Activated CD4-positive, alpha-beta T cell treated with anti-CD3 and anti-CD28 coated beads, Interleukin-2, Interleukin-6, amounts not matched to agents 100 ng/mL and 50 ng/mL, durations not matched to agents 16 hours and 8 hours (primary cell): ENCODE measurements at regions not wholly inside any gene's neighbourhood (a gene's known extent, or its start where the extent isn't known, plus 50 kb on each side); places are given as distances from the start of the nearest gene placed in this dataset.

ENCODE experiments used
- DNase-seq: peaks from one replicate; pipeline ENCODE4 v3.0.0-alpha.2; 2020

DNA sequence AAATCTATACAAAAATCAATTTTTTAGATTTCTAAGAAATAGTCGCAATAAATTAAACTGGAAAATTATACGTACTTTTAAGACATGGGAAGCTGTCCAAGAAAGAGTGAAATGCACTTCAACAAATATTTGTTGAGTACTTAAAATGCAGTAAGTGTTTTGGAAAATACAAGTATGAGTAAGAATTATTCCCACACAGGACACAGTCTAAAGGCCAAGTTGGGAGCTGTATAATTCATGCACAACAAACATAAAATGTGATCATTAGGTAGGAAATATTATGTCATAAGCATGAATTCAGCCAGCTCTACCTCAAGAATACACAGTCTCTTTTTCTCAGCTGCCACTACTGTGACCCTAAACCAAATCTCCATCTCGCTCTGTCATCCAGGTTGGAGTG, 267.6 kb downstream of the CNTN3 start:
- DNase-seq, result no peak

DNA sequence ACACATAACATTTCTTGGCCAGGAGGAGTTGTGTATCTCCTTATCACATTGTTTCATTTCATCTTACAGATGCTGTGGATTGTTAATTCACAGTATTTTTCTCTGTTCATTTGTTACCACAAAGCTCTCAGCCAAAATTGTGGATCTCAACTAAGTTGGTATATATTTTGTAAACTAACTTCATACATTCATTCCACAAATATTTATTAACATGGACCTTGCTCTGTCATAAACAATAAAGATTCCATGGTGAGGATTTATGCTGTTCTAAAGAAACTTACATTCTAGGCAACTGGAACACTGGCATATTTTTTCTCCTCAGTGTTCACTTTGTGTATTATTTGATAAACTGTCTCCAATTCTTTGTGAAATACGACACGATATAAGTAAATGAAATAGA, 268.8 kb downstream of the CNTN3 start:
- no peak for DNase-seq

DNA sequence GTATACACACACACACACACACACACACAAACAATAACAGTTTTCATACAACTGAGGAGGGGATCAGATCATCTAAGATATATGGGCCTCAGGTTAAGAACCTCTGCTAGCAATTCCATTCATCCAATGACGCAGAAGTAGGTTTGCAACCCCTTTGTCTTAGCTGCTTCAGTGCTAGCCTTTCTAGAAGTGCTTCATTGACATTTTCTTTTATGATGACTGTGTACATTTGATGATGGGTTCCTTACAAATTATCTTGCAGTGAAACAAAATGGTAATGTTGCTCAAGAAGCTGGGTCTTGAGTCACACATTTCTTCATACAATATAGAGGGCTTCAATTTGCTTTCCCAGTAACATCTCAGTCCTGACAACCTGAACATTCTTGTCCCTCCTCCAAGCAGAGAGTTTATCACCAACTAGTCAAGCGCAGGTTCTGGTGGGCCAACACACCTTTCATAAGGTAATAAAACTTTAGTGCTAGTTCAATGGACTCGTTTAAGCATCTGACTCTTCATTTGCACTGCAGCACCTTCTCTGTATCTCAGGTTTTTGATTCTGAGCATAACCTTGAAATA, 269.5 kb downstream of the CNTN3 start:
- no peak for DNase-seq

DNA sequence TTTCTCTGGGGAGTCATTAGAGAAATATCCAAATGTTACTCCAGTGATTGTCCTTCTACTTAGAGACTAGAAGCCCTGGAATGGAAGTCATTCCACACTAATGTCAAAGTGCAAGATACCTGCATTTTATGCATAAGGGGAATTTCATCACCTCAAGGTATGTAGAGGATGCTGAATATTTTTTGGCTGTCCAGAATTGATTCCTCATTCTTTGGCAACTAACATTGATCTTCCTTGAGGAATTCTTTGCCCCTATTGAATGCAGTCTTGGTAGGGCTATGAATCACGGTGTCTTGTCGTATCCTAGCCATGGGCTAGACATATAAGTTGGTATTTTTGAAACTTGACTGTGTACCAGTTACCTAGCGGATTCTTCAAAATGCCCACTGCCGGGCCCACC, 271.1 kb downstream of the CNTN3 start:
- no peak for DNase-seq

DNA sequence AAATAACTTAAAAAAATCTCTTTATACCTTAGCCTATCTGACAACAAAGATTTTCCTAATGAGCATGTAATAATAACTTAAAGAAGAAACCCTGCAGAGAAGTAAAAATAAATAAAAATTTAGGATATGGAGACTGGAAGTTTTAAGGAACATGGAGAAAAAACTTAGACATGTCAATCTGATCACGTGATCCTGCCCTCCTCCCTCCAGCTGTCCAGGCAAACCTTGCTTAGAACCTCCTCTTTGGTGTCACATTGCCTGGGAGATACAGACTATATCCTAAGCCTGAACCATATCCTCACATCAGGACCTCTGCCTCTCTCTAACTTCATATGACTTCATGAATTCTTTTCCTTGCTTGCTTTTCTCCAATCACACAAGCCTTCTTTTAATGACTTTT, 275.5 kb downstream of the CNTN3 start:
- DNase-seq, result no peak

DNA sequence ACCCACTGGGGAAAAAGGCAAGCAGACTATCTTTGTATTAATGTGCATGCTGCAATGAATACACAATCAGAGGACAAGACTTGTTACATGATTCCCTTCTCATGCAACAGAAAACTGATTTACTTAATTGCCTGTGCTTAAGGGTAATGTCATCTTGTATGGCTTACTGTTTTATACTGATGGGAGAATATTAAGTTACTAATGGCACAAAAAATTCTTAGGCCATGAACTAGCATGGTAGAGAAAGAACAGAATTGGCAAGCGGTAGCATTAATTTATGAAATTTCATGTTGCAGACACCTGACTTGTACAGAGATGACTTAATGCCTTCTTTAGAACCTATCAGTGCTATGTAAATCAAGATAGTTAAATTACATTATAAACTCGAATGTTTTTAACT, 282.3 kb downstream of the CNTN3 start:
- no peak for DNase-seq

DNA sequence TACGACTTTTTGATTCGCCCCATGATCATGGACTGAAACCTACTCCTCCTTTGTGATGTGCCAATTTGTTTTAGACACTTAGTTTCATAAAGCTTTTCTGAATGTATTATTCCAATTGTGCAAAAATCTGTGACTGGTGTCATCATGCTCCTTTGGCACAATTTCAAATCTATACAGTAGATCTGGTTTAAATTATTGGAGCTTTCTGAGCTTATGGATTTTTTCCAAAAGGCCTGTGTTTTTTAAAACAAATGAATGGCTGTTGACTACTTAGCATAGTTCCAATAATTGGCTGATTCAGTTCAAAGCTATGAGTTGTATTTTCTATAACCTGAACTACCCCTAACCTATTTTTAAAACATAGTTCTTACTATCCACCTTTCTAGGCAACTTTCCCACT, 282.7 kb downstream of the CNTN3 start:
- no peak for DNase-seq

DNA sequence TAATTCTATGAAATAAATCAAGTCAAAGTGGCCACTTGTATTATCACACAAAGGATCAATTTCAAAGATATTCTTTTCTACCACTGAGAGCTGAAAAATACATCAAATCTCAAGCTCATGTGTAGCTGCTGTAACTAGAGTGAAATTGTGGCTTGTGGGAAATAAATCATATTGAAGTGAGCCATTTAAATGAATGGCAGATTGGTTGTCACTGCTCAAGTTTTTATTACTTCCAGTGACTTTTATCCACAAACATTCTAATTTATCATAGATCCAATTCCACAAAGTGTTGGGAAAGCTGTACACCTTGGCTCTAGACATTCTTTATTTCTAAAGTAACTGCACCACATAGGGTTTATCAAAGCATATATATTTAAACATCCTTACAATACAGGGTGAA, 285.4 kb downstream of the CNTN3 start:
- no peak for DNase-seq

DNA sequence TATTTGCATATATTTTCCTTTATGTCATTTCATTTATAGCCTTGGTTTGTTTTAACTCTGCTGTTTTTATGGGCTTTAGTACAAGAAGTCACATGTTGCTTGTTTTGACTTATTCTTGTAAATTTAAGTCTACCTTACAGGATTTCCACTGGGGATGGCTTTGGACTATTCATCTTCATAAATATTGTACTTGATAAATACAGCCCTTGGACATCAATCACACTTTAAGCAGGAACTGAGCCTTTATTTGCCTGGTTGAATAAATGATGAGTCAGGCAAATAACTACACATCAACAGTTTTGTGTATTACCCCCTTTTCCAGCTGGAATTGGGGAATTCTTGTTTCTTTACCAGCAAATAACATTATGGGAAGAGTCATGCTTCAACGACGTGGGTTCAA, 286.0 kb downstream of the CNTN3 start:
- no peak for DNase-seq

DNA sequence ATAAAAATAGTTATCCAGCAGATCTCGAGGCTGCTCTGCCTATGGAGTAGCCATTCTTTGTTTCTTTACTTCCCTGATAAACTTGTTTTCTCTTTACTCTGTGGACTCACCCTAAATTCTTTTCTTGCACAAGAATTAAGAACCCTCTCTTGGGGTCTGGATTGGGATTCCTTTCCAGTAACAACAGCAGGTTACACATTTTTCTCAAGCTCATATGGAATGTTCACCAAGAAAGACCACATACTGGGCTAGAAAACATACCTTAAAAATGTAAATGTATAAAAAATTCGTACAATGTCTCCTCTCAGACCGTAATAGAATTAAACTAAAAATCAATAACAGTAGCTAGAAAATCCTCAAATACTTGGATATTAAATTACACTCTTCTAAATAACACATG, 299.2 kb downstream of the CNTN3 start:
- no peak for DNase-seq

DNA sequence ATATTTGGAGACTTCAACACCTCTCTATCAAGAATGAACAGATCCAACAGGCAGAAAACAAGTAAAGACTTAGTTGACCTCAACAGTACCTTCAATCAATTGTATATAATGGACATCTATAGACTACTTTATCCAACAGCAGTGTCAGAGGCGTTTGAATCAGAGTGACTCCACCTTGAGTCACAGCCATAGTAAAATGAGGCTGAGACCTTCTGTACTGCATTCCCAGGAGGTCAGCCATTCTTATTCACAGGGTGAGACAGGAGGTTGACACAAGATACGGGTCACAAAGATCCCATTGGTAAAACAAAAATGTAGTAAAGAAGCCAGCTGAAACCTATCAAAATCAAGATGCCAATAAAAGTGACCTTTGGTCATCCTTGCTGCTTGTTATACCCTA, 299.8 kb downstream of the CNTN3 start:
- DNase-seq, result no peak

DNA sequence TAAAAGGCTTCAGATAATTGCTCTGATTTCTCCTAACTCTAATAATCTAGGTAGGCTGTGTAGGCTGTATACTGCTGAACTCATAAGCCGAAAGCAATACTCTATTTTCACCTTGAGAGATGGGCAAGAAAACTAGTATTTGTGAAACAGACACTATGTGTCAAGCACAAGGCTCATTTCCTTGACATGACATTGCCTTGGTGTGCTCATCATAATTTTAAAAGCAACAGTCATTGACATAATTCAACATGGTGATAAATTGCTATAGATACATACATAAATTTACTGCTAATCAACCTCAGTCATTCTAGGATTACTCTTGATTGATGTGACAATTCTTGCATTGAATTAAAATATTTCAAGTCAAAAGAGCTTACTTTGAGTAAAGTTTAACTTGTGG, 304.7 kb downstream of the CNTN3 start:
- DNase-seq, result no peak

DNA sequence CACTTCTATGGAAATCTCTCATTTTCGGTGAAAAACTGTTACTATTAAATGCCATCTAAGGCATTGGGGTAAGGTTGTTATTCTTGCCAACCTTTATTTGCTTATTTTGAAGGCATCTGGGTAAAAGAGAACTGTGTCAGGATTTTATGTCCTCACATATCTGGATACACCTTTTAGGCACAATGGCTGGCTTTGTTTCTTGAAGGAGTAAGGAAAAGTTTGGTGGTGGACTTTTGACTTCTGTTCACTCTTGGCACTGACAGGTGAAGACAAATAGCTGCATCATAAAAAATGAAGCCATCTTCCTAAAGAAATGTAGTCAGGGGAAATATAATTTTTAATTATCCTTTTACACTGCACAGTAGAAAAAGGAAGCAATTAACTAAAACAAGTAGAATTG, 310.0 kb downstream of the CNTN3 start:
- no peak for DNase-seq

DNA sequence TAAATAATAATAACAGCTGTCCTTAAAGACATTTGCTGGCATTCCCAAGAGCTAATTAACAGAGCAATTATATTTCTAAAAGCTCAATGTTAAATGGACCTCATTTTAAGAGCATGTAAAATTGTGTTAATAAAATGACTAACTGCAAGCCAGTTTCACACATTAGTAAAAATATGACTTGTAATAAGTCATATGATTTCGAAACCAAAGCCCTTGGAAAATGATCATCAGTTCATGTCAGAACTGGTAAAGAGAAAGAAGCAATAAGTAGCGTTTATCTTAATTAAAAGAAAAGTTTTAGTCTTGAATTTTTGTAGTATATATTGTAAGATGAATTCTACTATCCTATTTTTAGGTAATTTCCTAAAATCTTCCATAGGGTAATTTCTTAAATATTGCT, 310.7 kb downstream of the CNTN3 start:
- DNase-seq, result no peak

DNA sequence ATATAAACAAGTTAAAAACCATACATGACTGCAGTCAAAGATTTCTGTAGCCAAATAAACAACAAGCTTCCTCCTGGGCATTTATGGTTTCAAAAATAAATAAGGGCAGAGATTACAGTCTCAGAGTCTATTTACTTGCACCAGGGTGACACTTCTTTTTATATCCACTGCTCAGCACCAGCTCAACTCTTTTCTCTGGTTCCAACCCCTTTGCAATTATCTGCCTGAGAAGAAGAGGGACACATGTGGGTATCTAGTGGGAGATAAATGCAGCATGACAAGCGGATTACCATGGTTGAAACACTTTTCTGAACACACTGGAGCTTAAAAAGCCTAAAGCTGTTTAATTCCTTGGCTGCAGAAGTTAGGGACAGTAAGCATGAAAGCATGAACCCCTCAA, 311.5 kb downstream of the CNTN3 start:
- DNase-seq, result no peak

DNA sequence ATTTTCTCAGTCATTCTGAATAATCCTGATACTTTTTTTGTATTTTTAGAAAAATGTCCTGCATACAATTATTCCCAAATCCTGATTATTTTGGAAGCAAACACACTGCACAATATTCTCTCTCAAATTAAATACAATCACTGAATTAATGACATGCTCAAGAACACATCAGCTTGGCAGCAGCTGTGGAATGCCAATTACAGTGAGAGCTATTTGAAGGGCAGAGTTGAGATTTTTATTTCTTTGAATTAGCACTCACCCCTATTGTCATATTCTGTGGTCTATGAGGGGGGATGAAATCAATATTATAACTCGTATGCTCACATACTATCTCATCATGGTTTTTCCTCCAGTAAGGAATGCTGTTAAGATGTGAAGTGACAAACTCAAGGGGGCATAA, 312.2 kb downstream of the CNTN3 start:
- DNase-seq, result no peak

DNA sequence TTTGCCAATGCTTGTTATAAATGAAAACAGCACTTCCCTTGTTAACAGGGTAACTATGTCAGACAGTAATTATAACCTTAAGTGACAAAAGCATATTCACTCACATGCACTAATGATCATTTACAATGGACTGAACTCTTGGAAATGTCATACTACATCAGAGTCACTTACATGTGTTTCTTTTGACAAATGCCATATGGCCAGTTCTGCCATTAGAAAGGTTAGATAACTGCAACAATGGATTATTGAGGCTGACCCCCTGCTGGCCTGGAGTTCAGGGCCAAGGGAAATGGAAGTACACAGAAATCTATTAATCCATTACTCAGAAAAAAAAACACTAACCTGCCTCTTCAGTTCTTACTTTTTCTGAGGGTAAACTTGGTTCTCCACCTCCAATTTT, 313.4 kb downstream of the CNTN3 start:
- DNase-seq, result no peak

DNA sequence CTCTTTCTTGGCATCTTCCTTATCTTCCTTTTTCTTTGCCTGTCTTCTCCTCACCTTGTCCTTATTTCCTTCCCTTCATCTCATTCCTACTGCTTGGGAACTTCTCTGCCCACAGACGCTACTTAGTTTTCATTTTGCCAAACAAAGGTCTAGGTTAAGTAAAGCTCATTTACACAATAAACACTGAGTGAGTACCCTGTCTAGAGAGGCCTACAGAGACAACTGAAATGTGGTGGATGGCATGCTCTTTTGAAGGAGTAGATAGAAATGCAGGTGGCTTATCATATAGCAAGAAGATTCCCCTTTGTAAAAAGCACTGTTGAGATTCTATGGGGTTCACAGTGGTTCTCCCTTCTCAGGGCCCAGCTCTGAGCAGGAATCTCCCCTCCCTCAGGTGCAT, 319.0 kb downstream of the CNTN3 start:
- DNase-seq, result no peak

DNA sequence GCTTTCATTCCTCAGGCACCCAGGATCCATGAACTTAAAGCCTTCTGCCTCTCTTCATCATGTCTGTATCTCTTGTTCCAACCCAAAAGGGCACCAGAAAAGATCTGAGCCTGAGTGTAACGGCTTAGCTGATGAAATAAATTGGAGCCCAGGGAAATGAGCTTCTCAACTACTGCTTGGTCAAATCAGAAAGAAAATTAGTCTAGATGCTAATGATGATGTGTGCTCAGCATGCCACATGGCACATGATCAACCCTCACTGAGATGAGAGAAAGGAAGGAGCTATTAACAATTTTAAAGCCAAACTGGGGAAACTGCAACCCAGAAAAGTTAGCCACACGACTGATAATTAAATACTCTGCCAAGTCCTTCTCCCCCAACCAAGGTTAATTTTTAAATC, 325.7 kb downstream of the CNTN3 start:
- no peak for DNase-seq

DNA sequence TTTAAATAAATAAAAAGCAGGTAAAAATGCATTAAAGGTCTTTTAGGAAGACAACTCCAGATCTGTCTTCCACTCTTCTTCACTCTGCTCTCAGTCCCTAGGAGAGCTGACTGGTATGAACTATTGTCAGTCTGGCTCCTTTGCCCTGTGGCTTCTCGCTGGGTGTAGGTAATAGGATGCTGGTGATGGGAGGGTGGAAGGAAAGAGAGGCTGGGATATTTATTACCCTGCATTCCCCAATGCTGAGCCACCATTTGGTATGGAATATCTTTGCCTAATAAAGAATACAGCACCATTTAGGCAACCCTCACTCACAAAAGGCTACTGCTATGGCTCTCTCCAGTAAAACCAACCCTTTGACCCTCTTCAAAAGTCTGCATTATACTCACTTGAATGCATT, 326.9 kb downstream of the CNTN3 start:
- DNase-seq, result no peak

DNA sequence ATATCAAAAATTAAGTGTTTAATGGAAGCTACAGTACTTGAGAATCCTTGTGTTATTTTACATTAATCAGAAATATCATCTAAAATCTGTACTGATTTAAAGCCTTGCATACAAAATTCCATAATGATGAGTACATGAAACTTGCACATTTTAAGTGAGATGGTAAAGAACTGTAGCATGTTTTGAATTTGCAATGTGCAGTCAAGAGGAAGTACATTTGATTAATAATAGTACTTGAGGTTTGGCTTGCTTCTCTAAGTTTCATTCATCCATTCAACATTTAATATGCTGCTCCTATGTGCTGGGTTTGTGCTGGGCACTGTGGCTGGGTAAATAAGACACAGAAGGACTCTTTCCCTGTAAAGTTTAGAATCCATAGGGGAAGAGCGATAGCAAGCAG, 332.3 kb downstream of the CNTN3 start:
- DNase-seq, result no peak

DNA sequence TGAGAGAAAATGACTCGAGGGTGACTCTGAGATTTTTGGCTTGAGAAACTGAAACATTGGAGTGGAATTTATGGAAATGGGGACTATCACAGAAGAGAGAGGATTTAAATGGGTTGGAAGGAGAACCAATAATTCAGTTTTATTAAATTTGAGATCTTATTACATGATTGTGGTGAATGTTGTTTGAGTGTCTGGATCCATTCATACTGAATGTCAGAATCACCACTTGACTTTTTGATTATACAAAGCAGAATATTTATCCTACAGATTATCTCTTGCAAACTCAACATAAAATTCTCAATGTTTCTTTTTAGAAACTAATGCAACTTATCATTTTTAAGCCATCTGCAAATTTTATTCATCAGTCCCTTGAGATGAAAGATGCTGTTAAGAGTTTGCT, 332.8 kb downstream of the CNTN3 start:
- DNase-seq, result no peak

DNA sequence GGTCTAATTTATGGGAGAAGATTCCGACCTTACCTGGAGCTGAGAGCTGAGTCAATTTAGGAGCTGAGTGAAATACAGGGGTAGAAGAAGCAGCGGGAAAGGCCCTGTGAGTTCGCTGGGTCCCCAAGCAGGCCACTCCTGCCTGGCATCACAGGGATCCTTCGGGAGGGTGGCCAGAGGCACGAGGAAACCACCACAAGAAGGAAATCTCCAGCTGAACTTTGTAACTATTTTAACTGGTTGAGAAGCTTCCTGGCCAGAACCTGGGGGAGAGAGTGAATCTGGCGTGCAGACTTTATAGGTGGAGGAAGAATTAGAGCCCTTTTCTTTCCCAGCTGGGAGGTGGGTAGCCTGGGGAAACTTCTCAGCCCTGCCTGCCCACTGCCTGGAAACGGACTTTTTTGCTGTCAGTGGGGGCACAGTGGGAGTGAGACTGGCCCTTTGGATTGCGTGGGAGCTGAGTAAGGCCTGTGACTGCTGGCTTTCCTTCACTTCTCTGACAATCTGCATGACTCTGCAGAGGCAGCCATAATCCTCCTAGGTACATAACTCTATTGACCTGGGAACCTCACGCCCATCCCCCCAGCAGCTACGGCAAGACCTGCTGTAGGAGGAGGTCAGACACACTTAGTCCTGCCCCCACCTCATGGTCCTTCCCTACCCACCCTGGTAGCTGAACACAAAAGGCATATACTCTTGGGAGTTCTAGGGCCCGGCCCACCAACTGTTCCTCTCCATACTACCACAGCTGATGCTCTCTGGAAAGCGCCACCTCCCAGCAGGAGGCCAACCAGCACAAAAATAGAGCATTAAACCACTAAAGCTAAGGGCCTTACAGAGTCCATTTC, 340.7 kb downstream of the CNTN3 start:
- no peak for DNase-seq

DNA sequence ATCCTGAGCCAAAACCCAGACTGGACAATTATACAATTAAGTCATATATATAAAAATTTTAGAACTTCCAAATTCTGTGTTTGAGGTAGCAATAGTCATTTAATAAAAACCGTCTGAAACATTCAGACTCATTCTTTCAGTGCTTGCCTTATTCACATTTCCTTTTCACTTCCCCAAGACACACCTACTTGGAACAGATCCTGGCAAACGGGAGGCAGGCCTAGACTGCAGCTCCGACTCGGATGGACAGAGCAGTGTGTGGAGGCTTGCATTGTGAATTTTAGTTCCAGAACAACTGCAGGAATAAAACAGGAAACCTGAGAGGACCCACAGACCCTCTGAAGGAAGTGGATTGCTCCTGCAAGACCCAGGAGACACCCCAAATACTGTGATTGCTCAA, 341.4 kb downstream of the CNTN3 start:
- no peak for DNase-seq

DNA sequence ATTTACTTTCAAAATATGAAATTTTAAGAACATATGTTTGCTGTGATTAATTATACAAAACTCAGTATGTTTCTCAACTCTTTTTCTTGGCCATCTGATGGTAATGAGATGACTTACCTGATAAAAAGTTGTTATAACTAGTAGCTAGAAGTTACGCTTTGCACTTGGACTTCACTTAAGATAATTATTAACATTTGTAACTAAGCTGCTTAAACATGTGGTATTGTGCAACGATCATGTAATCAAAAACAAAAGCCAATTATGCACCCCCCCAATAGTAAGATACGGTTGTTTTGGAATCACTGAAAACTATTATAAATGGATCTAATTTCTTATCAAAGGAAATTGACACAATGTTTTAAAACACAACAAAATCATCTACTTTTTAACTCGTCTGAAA, 342.9 kb downstream of the CNTN3 start:
- no peak for DNase-seq
